SK-N-SH (cell line): ENCODE measurements at regions not wholly inside any gene's neighbourhood (a gene's known extent, or its start where the extent isn't known, plus 50 kb on each side); places are given as distances from the start of the nearest gene placed in this dataset.

Experiments used
- CTCF ChIA-PET: fragments of 300-600, 350-600 bp; formaldehyde crosslinking; extraction: SDS; loops from one replicate; lab custom pipeline; 2021; lab: Yijun Ruan, JAX
- POLR2A ChIA-PET: fragments of 350-600 bp; sonication (Branson Sonifier 250); formaldehyde crosslinking; extraction: SDS; loops from one replicate; lab custom pipeline; 2020; ENCODE audit warnings: antibody characterized with exemption, inconsistent platforms; lab: Yijun Ruan, JAX
- DNase-seq: peaks from one replicate; pipeline ENCODE4 v3.0.0; 2012
- H2AFZ ChIP-seq: fragments of 200-600 bp; sonication (generic); 2 replicates; pipeline ENCODE4 v1.8.1; 2016; ENCODE audit warnings: antibody characterized with exemption, mild to moderate bottlenecking, low read depth
- H3F3A ChIP-seq: fragments of 200-600 bp; sonication (generic); replicated peaks from 2 replicates; pipeline ENCODE3; 2016; ENCODE audit warnings: antibody characterized with exemption, mild to moderate bottlenecking; ENCODE audit not compliant: insufficient read depth
- H3K27ac ChIP-seq, 2 experiments: fragments of 200-500 bp in 1 of 2; fragments of 200-600 bp in 1 of 2; sonication (Bioruptor generic) in 1 of 2; sonication (generic), shearing (Covaris generic) in 1 of 2; 2 replicates each; pipeline versions ENCODE4 v1.5.1 to v1.6.1; 2014 to 2016; ENCODE audit warnings: low read depth in 2 of 2, inconsistent platforms in 1 of 2, low read length in 1 of 2, mild to moderate bottlenecking in 1 of 2, mixed read lengths in 1 of 2
- H3K27me3 ChIP-seq: fragments of 200-600 bp; sonication (generic), shearing (Covaris generic); 2 replicates; pipeline ENCODE4 v1.6.1; 2016; ENCODE audit warnings: mixed run types; ENCODE audit not compliant: insufficient read depth
- H3K36me3 ChIP-seq, 2 experiments: fragments of 200-500 bp in 1 of 2; fragments of 200-600 bp in 1 of 2; sonication (Bioruptor generic) in 1 of 2; sonication (generic) in 1 of 2; replicated peaks in 1 of 2; 2 replicates each; pipeline versions ENCODE3 to v1.5.1; 2014 to 2016; ENCODE audit warnings: low read length in 1 of 2, mild to moderate bottlenecking in 1 of 2; ENCODE audit not compliant: insufficient read depth in 2 of 2, control insufficient read depth in 1 of 2
- H3K4me1 ChIP-seq, 2 experiments: fragments of 200-500 bp in 1 of 2; fragments of 200-600 bp in 1 of 2; sonication (Bioruptor generic) in 1 of 2; sonication (generic), shearing (Covaris generic) in 1 of 2; 2 replicates each; pipeline versions ENCODE4 v1.5.1 to v1.6.1; 2014 to 2016; ENCODE audit warnings: low read depth in 1 of 2, low read length in 1 of 2, mixed run types in 1 of 2; ENCODE audit not compliant: insufficient read depth in 2 of 2, control insufficient read depth in 1 of 2
- H3K4me2 ChIP-seq: fragments of 200-600 bp; sonication (generic), shearing (Covaris generic); 2 replicates; pipeline ENCODE4 v1.6.1; 2017; ENCODE audit warnings: mixed run types
- H3K4me3 ChIP-seq, 2 experiments: fragments of 200-500 bp in 1 of 2; fragments of 200-600 bp in 1 of 2; sonication (Bioruptor generic) in 1 of 2; sonication (generic), shearing (Covaris generic) in 1 of 2; 2 replicates each; pipeline versions ENCODE4 v1.5.1 to v1.8.1; 2014 to 2016; ENCODE audit warnings: low read depth in 2 of 2, inconsistent platforms in 1 of 2, low read length in 1 of 2, mild to moderate bottlenecking in 1 of 2, mixed read lengths in 1 of 2, moderate library complexity in 1 of 2
- H3K79me2 ChIP-seq: fragments of 200-600 bp; sonication (generic); 2 replicates; pipeline ENCODE4 v1.8.1; 2017; ENCODE audit warnings: mild to moderate bottlenecking; ENCODE audit not compliant: insufficient read depth
- H3K9ac ChIP-seq: fragments of 200-600 bp; sonication (generic); 2 replicates; pipeline ENCODE4 v1.6.1; 2017; ENCODE audit warnings: mixed run types
- H3K9me2 ChIP-seq: fragments of 200-600 bp; sonication (generic); 2 replicates; pipeline ENCODE4 v1.6.1; 2017; ENCODE audit warnings: mixed run types
- H3K9me3 ChIP-seq: fragments of 200-600 bp; sonication (generic); 2 replicates; pipeline ENCODE4 v1.6.1; 2017; ENCODE audit warnings: mixed run types, mild to moderate bottlenecking, moderate library complexity
- H4K20me1 ChIP-seq: fragments of 200-600 bp; sonication (generic); 2 replicates; pipeline ENCODE4 v1.6.1; 2017; ENCODE audit warnings: mild to moderate bottlenecking, mixed run types; ENCODE audit not compliant: insufficient read depth
- ELF1 ChIP-seq: IDR thresholded peaks from 2 replicates; pipeline ENCODE4 v1.4.0; 2012
- EP300 ChIP-seq, 2 experiments: IDR thresholded peaks; 2 replicates each; pipeline versions ENCODE4 v1.4.0 to v1.6.1; 2012; ENCODE audit warnings: borderline replicate concordance in 1 of 2, low read depth in 1 of 2, low read length in 1 of 2
- FOSL2 ChIP-seq: IDR thresholded peaks from 2 replicates; pipeline ENCODE4 v1.4.0; 2012; ENCODE audit warnings: low read depth, mild to moderate bottlenecking, moderate library complexity, borderline replicate concordance
- FOXJ3 ChIP-seq: sonication (generic); formaldehyde crosslinking; IDR thresholded peaks from 2 replicates; pipeline ENCODE4 v1.5.1; 2020; ENCODE audit warnings: mild to moderate bottlenecking, missing genetic modification reagents
- GATA2 ChIP-seq: sonication (generic); formaldehyde crosslinking; IDR thresholded peaks from 2 replicates; pipeline ENCODE4 v1.5.0; 2020; ENCODE audit warnings: mild to moderate bottlenecking, missing genetic modification reagents
- IRF3 ChIP-seq: fragments of 150-350 bp; IDR thresholded peaks from 2 replicates; pipeline ENCODE4 v1.6.1; 2016; ENCODE audit warnings: mild to moderate bottlenecking, low read depth, low read length
- MXI1 ChIP-seq: IDR thresholded peaks from 2 replicates; pipeline ENCODE4 v1.6.1; 2012; ENCODE audit warnings: mild to moderate bottlenecking, low read depth, low read length, improper control_type of control experiment
- PBX3 ChIP-seq: IDR thresholded peaks from 2 replicates; pipeline ENCODE4; 2012
- POLR2AphosphoS5 ChIP-seq: IDR thresholded peaks from 2 replicates; pipeline ENCODE4 v1.6.1; 2012; ENCODE audit warnings: low read depth, low read length
- RAD21 ChIP-seq: IDR thresholded peaks from 2 replicates; pipeline ENCODE4 v1.6.1; 2012; ENCODE audit warnings: mild to moderate bottlenecking, low read length
- REST ChIP-seq: IDR thresholded peaks from 2 replicates; pipeline ENCODE4 v1.6.1; 2012; ENCODE audit warnings: mild to moderate bottlenecking, low read depth, low read length, moderate library complexity
- RFX5 ChIP-seq: IDR thresholded peaks from 2 replicates; pipeline ENCODE4 v1.6.1; 2012; ENCODE audit warnings: mild to moderate bottlenecking, improper control_type of control experiment, low read length
- TAF1 ChIP-seq: IDR thresholded peaks from 2 replicates; pipeline ENCODE4 v1.6.1; 2012; ENCODE audit warnings: low read depth, mild to moderate bottlenecking, low read length, moderate library complexity, borderline replicate concordance
- TCF12 ChIP-seq: IDR thresholded peaks from 2 replicates; pipeline ENCODE4 v1.4.0; 2012
- TEAD4 ChIP-seq: IDR thresholded peaks from 2 replicates; pipeline ENCODE4 v1.4.0; 2012; ENCODE audit warnings: mild to moderate bottlenecking, borderline replicate concordance; ENCODE audit not compliant: insufficient read depth
- USF2 ChIP-seq: fragments of 150-350 bp; IDR thresholded peaks from 2 replicates; pipeline ENCODE4 v1.6.1; 2017; ENCODE audit warnings: antibody characterized with exemption, low read length, low read depth, borderline replicate concordance
- ZBTB33 ChIP-seq: IDR thresholded peaks from 2 replicates; pipeline ENCODE4 v1.4.0; 2012; ENCODE audit warnings: low read depth, borderline replicate concordance
- WGBS: methylation state at CpG from one replicate; pipeline ENCODE4 v1.1.6; 2017; ENCODE audit warnings: low lambda C conversion rate; 5-methylcytosine and 5-hydroxymethylcytosine counted together

GRCh38 chr4:122027203-122027602 is 75.3 kb upstream of the TRPC3 start:
- Histone ChIP-seq H4K20me1 (no peaks in the 10 kb centered on the region), H3F3A (no peaks in the 10 kb centered on the region), H3K27ac (no peak overlapping the region), H3K79me2 (no peaks in the 10 kb centered on the region), H3K9me3 (no peaks in the 10 kb centered on the region), H3K4me2 (no peak overlapping the region), H3K4me3 (no peak overlapping the region), H2AFZ (no peak overlapping the region), H3K36me3 (no peaks in the 10 kb centered on the region), H3K9ac (no peak overlapping the region), H3K9me2 (no peaks in the 10 kb centered on the region), H3K27me3 (no peaks in the 10 kb centered on the region), H3K4me1 (no peaks in the 10 kb centered on the region)
- DNase-seq, result no peak
- ChIA-PET CTCF (interaction anchor here (0.8 kb wide), 1 partner anchor 127 kb away, joined by 3 read pairs; no protein-coding TSS in a partner anchor), POLR2A (no interaction called here)
- 44% methylated on average over 2 of the region's 2 CpGs for WGBS
- TF ChIP-seq ELF1, result no peak
- no peak for TF ChIP-seq TAF1
- TF ChIP-seq MXI1, result no peak
- TF ChIP-seq USF2, result no peak
- no peak for TF ChIP-seq EP300 (IDR thresholded peaks at IDR 0.05; ENCODE audit: borderline replicate concordance in 1 of 2, low read depth in 1 of 2, low read length in 1 of 2)
- TF ChIP-seq RAD21, result no peak
- TF ChIP-seq RFX5, result no peak
- TF ChIP-seq GATA2 (CRISPR knock-in tag), result no peak
- TF ChIP-seq ZBTB33, result no peak
- TF ChIP-seq REST, result no peak
- TF ChIP-seq FOXJ3 (CRISPR knock-in tag), result no peak
- TF ChIP-seq TEAD4, result no peak
- no peak for TF ChIP-seq POLR2AphosphoS5
- no peak for TF ChIP-seq PBX3
- no peak for TF ChIP-seq FOSL2
- no peak for TF ChIP-seq IRF3
- no peak for TF ChIP-seq TCF12
